ENCODE measurements at regions not wholly inside any gene's neighbourhood (a gene's known extent, or its start where the extent isn't known, plus 50 kb on each side); places are given as distances from the start of the nearest gene placed in this dataset.

GRCh38 chr1:38436749-38437148 lies 390.2 kb upstream of the POU3F1 start:
- Histone ChIP-seq H3K27me3 (ENCODE audit: insufficient read depth, low read depth, low read length) (no peaks in the 10 kb centered on the region), H3K9ac (ENCODE audit: low read length) (no peak overlapping the region), H3K9me3 (ENCODE audit: low read length) (peaks cover 13% of the 10 kb centered on the region), H3K27ac (ENCODE audit: low read length) (no peak overlapping the region), H3K4me3 (ENCODE audit: low read length) (no peak overlapping the region), H3K79me2 (replicated peaks; ENCODE audit: insufficient read depth, low read length) (no peaks in the 10 kb centered on the region), H2AFZ (ENCODE audit: low read depth, low read length) (no peak overlapping the region), H4K20me1 (ENCODE audit: insufficient read depth) (no peaks in the 10 kb centered on the region), H3K4me2 (ENCODE audit: low read length) (no peak overlapping the region), H3F3A (ENCODE audit: insufficient read depth, low read length, poor library complexity, severe bottlenecking) (no peaks in the 10 kb centered on the region), H3K9me2 (ENCODE audit: insufficient read depth, low read length) (no peaks in the 10 kb centered on the region), H3K36me3 (ENCODE audit: insufficient read depth, low read length) (no peaks in the 10 kb centered on the region)
- TF ChIP-seq POLR2AphosphoS5 (IDR thresholded peaks at IDR 0.05) (no peak), MXI1 (conservative IDR thresholded peaks at IDR 0.05; ENCODE audit: poor library complexity, severe bottlenecking) (no peak), TAF1 (IDR thresholded peaks at IDR 0.05; ENCODE audit: low read depth) (no peak), CTCF (IDR thresholded peaks at IDR 0.05; ENCODE audit: poor library complexity, severe bottlenecking) (no peak)

GRCh38 chr1:38436006-38436405 lies 389.4 kb upstream of the POU3F1 start:
- Histone ChIP-seq H3K9ac (ENCODE audit: low read length) (no peak overlapping the region), H3K79me2 (replicated peaks; ENCODE audit: insufficient read depth, low read length) (no peaks in the 10 kb centered on the region), H3F3A (ENCODE audit: insufficient read depth, low read length, poor library complexity, severe bottlenecking) (no peaks in the 10 kb centered on the region), H4K20me1 (ENCODE audit: insufficient read depth) (no peaks in the 10 kb centered on the region), H3K4me3 (ENCODE audit: low read length) (no peak overlapping the region), H3K9me2 (ENCODE audit: insufficient read depth, low read length) (no peaks in the 10 kb centered on the region), H2AFZ (ENCODE audit: low read depth, low read length) (no peak overlapping the region), H3K27ac (ENCODE audit: low read length) (no peak overlapping the region), H3K9me3 (ENCODE audit: low read length) (peaks cover 9% of the 10 kb centered on the region), H3K4me2 (ENCODE audit: low read length) (no peak overlapping the region), H3K27me3 (ENCODE audit: insufficient read depth, low read depth, low read length) (no peaks in the 10 kb centered on the region), H3K36me3 (ENCODE audit: insufficient read depth, low read length) (no peaks in the 10 kb centered on the region)
- TF ChIP-seq SMC3 (conservative IDR thresholded peaks at IDR 0.05; ENCODE audit: poor library complexity) (no peak), REST (IDR thresholded peaks at IDR 0.05; ENCODE audit: borderline replicate concordance) (no peak), POLR2AphosphoS5 (IDR thresholded peaks at IDR 0.05) (no peak), TAF1 (IDR thresholded peaks at IDR 0.05; ENCODE audit: low read depth) (no peak), CTCF (IDR thresholded peaks at IDR 0.05; ENCODE audit: poor library complexity, severe bottlenecking) (no peak), MXI1 (conservative IDR thresholded peaks at IDR 0.05; ENCODE audit: poor library complexity, severe bottlenecking) (no peak), EP300 (conservative IDR thresholded peaks at IDR 0.05; ENCODE audit: poor library complexity, severe bottlenecking) (no peak), RAD21 (conservative IDR thresholded peaks at IDR 0.05) (no peak), EZH2 (IDR thresholded peaks at IDR 0.05; ENCODE audit: borderline replicate concordance, insufficient read depth, low read length, poor library complexity, severe bottlenecking) (no peak)

All from neural cell (in vitro differentiated cells).